MG63 (cell line): ENCODE measurements at regions not wholly inside any gene's neighbourhood (a gene's known extent, or its start where the extent isn't known, plus 50 kb on each side); places are given as distances from the start of the nearest gene placed in this dataset.
"Not testable (repeated sequence)": the region's sequence is repeated elsewhere in the genome, so short reads cannot be mapped to it uniquely, and the experiment has no call there.

ENCODE experiments used
- DNase-seq: peaks from one replicate; pipeline ENCODE4 v3.0.0-alpha.2; 2020
- H3K27me3 ChIP-seq: fragments of 250-450 bp; sonication (Bioruptor Pico); 2 replicates; pipeline ENCODE4 v1.5.1; 2020; ENCODE audit warnings: mild to moderate bottlenecking, moderate library complexity
- H3K36me3 ChIP-seq: fragments of 250-450 bp; sonication (Bioruptor Pico); 2 replicates; pipeline ENCODE4 v1.5.1; 2020; ENCODE audit warnings: mild to moderate bottlenecking, moderate library complexity
- H3K4me3 ChIP-seq: fragments of 250-450 bp; sonication (Bioruptor Pico); 2 replicates; pipeline ENCODE4 v1.5.1; 2020; ENCODE audit warnings: mild to moderate bottlenecking, moderate library complexity
- H3K9me3 ChIP-seq: fragments of 250-450 bp; sonication (Bioruptor Pico); 2 replicates; pipeline ENCODE4 v1.5.1; 2020; ENCODE audit warnings: mild to moderate bottlenecking, moderate library complexity

DNA sequence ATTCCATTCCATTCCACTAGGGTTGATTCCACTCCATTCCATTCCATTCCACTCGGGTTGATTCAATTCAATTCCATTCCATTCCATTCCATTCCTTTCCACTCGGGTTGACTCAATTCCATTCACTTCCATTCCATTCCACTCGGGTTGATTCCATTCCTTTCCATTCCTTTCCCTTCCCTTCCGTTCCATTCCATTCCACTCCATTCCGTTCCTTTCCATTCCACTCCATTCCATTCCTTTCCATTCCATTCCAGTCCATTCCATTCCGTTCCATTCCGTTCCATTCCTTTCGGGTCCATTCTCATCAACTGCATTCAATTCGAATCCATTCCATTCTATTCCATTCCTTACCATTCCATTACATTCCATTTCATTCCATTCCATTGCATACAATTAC is 1135.3 kb downstream of the RPIA start:
- not testable (repeated sequence) for H3K36me3 ChIP-seq, DNase-seq, H3K4me3 ChIP-seq, H3K27me3 ChIP-seq
- H3K9me3 ChIP-seq = peaks cover 46% of the 10 kb centered on the region

DNA sequence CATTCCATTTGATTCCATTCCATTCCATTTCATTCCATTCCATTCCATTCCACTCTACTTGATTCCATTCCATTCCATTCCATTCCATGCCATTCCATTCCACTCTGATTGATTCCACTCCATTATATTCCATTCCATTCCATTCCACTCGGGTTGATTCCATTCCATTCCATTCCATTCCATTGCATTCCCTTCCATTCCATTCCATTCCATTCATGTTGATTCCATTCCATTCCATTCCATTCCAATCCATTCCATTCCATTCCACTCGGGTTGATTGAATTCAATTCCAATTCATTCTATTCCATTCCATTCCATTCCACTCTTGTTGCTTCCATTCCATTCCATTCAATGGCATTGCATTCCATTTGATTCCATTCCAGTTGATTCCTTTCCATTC is 1136.4 kb downstream of the RPIA start:
- DNase-seq, H3K36me3 ChIP-seq, H3K27me3 ChIP-seq, H3K4me3 ChIP-seq: not testable (repeated sequence)
- H3K9me3 ChIP-seq = peaks cover 46% of the 10 kb centered on the region

GRCh38 chr2:89828416-89828815 is 1136.9 kb downstream of the RPIA start:
- peaks cover 44% of the 10 kb centered on the region for H3K9me3 ChIP-seq
- H3K36me3 ChIP-seq, H3K27me3 ChIP-seq, DNase-seq, H3K4me3 ChIP-seq: not testable (repeated sequence)

DNA sequence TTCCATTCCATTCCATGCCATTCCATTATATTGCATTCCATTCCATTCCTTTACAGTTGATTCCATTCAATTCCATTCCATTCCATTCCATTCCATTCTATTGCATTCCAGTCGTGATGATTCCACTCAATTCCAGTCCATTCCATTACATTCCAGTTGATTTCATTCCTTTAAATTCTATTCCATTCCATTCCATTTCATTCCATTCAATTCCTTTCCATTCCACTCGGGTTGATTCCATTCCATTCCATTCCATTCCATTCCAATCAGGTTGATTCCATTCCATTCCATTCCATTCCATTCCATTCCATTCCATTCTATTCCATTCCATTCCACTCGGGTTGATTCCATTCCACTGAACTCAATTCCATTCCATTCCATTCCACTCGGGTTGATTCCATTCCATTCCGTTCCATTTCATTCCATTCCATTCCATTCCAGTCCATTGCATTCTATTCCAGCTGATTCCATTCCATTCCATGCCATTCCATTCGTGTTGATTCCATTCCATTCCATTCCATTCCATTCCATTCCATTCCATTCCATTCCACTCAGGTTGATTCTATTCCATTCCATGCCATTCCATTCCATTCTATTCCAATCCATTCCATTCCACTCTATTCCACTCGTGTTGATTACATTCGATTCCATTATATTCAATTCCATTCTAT is 1137.6 kb downstream of the RPIA start:
- peaks cover 42% of the 10 kb centered on the region for H3K9me3 ChIP-seq
- not testable (repeated sequence) for H3K4me3 ChIP-seq, H3K27me3 ChIP-seq, H3K36me3 ChIP-seq, DNase-seq

DNA sequence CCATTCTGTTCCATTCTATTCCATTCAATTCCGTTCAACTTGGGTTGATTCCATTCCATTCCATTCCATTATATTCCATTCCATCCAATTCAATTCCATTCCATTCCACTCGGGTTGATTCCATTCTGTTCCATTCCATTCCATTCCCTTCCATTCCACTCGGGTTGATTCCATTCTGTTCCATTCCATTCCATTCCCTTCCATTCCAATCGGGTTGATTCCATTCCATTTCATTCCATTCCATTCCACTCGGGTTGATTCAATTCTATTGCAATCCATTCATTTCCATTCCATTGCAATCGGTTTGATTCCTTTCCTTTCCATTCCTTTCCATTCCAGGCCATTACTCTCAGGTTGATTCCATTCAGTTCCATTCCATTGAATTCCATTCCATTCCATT is 1138.4 kb downstream of the RPIA start:
- Histone ChIP-seq H3K27me3 (no peaks in the 10 kb centered on the region), H3K36me3 (no peaks in the 10 kb centered on the region), H3K9me3 (peaks cover 37% of the 10 kb centered on the region), H3K4me3 (no peak overlapping the region)
- DNase-seq = no peak

DNA sequence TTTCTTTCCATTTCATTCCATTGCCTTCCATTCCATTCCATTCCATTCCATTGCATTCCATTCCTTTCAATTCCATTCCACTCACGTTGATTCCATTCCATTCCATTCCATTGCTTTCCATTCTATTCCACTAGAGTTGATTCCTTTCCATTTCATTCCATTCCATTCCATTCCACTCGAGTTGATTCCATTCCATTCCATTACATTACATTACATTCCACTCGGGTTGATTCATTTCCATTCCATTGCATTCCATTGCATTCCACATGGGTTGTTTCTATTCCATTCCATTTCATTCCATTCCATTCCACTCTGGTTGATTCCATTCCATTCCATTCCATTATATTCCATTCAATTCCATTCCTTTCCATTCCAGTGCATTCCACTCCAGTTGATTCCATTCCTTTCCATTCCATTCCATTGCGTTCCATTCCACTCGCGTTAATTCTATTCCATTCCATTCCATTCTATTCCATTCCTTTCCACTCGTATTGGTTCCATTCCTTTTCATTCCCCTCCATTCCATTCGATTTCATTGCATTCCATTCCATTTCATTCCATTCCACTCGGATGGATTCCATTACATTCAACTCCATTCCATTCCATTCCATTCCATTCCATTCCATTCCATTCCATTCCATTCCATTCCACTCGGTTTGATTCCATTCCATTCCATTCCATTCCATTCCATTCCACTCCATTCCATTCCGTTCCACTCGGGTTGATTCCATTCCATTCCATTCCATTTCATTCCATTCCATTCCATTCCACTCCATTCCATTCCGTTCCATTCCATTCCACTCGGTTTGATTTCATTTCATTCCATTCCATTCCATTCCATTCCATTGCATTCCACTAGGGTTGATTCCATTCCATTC is 1139.1 kb downstream of the RPIA start:
- H3K4me3 ChIP-seq, H3K36me3 ChIP-seq, DNase-seq, H3K27me3 ChIP-seq: not testable (repeated sequence)
- H3K9me3 ChIP-seq = peaks cover 34% of the 10 kb centered on the region

GRCh38 chr2:89831641-89832498 is 1140.4 kb downstream of the RPIA start:
- DNase-seq = no peak
- peaks cover 30% of the 10 kb centered on the region for H3K9me3 ChIP-seq
- H3K36me3 ChIP-seq = no peaks in the 10 kb centered on the region
- no peaks in the 10 kb centered on the region for H3K27me3 ChIP-seq
- no peak overlapping the region for H3K4me3 ChIP-seq

GRCh38 chr2:89833116-89833779 is 1141.8 kb downstream of the RPIA start:
- Histone ChIP-seq H3K4me3 (no peak overlapping the region), H3K36me3 (no peaks in the 10 kb centered on the region), H3K9me3 (peaks cover 30% of the 10 kb centered on the region), H3K27me3 (no peaks in the 10 kb centered on the region)
- no peak for DNase-seq

GRCh38 chr2:89833780-89834117 is 1142.3 kb downstream of the RPIA start:
- no peaks in the 10 kb centered on the region for H3K36me3 ChIP-seq
- DNase-seq = no peak
- H3K9me3 ChIP-seq = peaks cover 30% of the 10 kb centered on the region
- no peaks in the 10 kb centered on the region for H3K27me3 ChIP-seq
- no peak overlapping the region for H3K4me3 ChIP-seq

DNA sequence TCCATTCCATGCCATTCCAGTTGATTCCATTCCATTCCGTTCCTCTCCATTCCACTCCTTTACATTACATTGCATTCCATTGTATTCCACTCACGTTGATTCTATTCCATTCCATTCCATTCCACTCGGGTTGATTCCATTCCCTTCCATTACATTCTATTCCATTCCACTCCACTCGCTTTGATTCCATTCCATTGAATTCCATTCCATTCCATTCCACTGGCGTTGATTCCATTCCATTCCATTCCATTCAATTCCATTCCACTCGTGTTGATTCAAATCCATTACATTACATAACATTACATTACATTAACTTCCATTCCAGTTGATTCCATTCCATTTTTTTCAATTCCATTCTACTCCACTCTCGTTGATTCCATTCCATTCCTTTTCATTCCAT is 1142.8 kb downstream of the RPIA start:
- peaks cover 30% of the 10 kb centered on the region for H3K9me3 ChIP-seq
- H3K36me3 ChIP-seq = no peaks in the 10 kb centered on the region
- H3K4me3 ChIP-seq = no peak overlapping the region
- no peaks in the 10 kb centered on the region for H3K27me3 ChIP-seq
- no peak for DNase-seq

GRCh38 chr2:89836326-89836725 is 1144.9 kb downstream of the RPIA start:
- peaks cover 27% of the 10 kb centered on the region for H3K9me3 ChIP-seq
- not testable (repeated sequence) for DNase-seq, H3K36me3 ChIP-seq, H3K27me3 ChIP-seq, H3K4me3 ChIP-seq

- H3K4me3 ChIP-seq = no peak overlapping the region
- DNase-seq = no peak
- H3K36me3 ChIP-seq = no peaks in the 10 kb centered on the region
- no peaks in the 10 kb centered on the region for H3K27me3 ChIP-seq
- peaks cover 27% of the 10 kb centered on the region for H3K9me3 ChIP-seq
These were observed 1146.6 kb downstream of the RPIA start for GRCh38 chr2:89837962-89838625.

DNA sequence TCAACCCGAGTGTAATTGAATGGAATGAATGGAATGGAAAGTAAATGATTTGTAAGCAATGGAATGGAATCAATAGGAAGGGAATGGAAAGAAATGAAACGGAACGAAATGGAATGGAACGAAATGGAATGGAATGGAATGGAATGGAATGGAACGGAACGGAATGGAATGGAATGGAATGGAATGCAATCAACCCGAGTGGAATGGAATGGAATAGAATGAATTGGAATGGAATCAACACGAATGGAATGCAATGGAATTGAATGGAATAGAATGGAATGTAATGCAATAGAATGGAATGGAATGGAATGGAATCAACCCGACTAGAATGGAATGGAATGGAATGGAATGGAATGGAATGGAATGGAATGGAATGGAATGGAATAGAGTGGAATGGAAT is 1148.7 kb downstream of the RPIA start:
- not testable (repeated sequence) for H3K4me3 ChIP-seq, H3K27me3 ChIP-seq, DNase-seq, H3K36me3 ChIP-seq
- peaks cover 26% of the 10 kb centered on the region for H3K9me3 ChIP-seq

- peaks cover 21% of the 10 kb centered on the region for H3K9me3 ChIP-seq
- not testable (repeated sequence) for DNase-seq
These were observed 1149.5 kb downstream of the RPIA start for GRCh38 chr2:89840781-89841475.

GRCh38 chr2:89841476-89841840 is 1150.0 kb downstream of the RPIA start:
- Histone ChIP-seq H3K4me3 (no peak overlapping the region), H3K9me3 (peaks cover 20% of the 10 kb centered on the region), H3K27me3 (no peaks in the 10 kb centered on the region), H3K36me3 (no peaks in the 10 kb centered on the region)
- no peak for DNase-seq

More at GRCh38 chr2:89840781-89841475, 1149.5 kb downstream of the RPIA start:
- H3K27me3 ChIP-seq, H3K4me3 ChIP-seq, H3K36me3 ChIP-seq: not testable (repeated sequence)
